HL-60 (cell line): ENCODE measurements at regions not wholly inside any gene's neighbourhood (a gene's known extent, or its start where the extent isn't known, plus 50 kb on each side); places are given as distances from the start of the nearest gene placed in this dataset.

Source experiments
- DNase-seq, 2 experiments: peaks; one replicate each; pipeline ENCODE4 v3.0.0-alpha.2; 2010 to 2020; ENCODE audit warnings: low read depth in 1 of 2, low spot score in 1 of 2
- H3K27ac ChIP-seq: fragments of 250-450 bp; sonication (Bioruptor Pico); replicated peaks from 2 replicates; pipeline ENCODE4 v1.5.1; 2020; ENCODE audit warnings: mild to moderate bottlenecking, moderate library complexity
- H3K27me3 ChIP-seq: fragments of 250-450 bp; sonication (Bioruptor Pico); 2 replicates; pipeline ENCODE4 v1.5.1; 2021; ENCODE audit warnings: mild to moderate bottlenecking, moderate library complexity; ENCODE audit not compliant: insufficient read depth, poor library complexity, severe bottlenecking
- H3K4me3 ChIP-seq: replicated peaks from 2 replicates; pipeline ENCODE4 v1.5.1; 2011; ENCODE audit warnings: mild to moderate bottlenecking, control low read depth, low read length; ENCODE audit not compliant: insufficient read depth
- GABPA ChIP-seq: IDR thresholded peaks from 2 replicates; pipeline ENCODE4 v1.6.1; 2012; ENCODE audit warnings: low read depth
- POLR2AphosphoS5 ChIP-seq: IDR thresholded peaks from 2 replicates; pipeline ENCODE4 v1.6.1; 2012; ENCODE audit warnings: low read depth
- SPI1 ChIP-seq: IDR thresholded peaks from 2 replicates; pipeline ENCODE4 v1.6.1; 2012; ENCODE audit warnings: low read depth, mild to moderate bottlenecking, borderline replicate concordance
- TF ChIP-seq, protein P1 (sequence below): IDR thresholded peaks from one replicate; pipeline ENCODE4 v1.5.1; 2011; ENCODE audit warnings: low read length, control low read depth, inconsistent platforms; ENCODE audit not compliant: insufficient read depth
- TF ChIP-seq, protein P2 (sequence below): IDR thresholded peaks from 2 replicates; pipeline ENCODE4 v1.6.1; 2012; ENCODE audit warnings: low read depth; ENCODE audit not compliant: insufficient replicate concordance

DNA sequence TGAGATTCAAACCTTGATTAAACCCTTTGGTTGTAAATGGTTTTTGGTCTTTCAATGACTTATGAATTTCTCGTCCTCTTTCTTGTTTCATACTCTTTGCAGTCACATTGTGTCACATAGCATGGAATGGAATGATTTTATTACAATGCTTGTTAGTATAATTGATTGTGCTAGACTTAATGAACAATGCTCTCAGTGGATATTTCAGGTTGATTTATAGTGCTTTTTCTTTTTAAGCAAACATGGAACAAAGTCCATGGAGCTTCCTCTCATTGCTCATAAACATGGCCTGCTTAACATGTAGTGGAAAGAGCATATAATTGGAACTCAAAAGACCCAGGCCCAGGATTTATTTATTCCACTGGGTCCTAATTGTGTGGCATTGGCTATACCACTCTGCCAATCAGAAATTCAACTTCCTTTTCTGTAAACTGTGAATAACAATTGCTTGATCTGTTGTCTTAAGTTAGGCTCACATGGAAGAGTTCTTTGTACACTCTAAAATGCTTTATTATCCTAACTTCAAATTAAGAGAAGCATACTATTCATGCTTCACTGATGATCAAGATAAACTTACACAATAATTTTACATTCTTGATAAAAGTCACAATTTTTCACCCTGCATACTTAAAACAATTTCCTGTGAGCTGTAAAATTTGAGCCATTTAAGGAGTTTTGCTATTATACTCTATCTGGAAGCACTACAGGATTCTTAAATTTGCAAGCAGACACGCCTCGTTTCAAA is 370.5 kb upstream of the PDE3A start:
- Histone ChIP-seq H3K27ac (no peak overlapping the region), H3K4me3 (no peak overlapping the region), H3K27me3 (no peaks in the 10 kb centered on the region)
- no peak for DNase-seq
- TF ChIP-seq SPI1 = no peak
- TF ChIP-seq POLR2AphosphoS5 = no peak
- TF ChIP-seq, protein P1, sequence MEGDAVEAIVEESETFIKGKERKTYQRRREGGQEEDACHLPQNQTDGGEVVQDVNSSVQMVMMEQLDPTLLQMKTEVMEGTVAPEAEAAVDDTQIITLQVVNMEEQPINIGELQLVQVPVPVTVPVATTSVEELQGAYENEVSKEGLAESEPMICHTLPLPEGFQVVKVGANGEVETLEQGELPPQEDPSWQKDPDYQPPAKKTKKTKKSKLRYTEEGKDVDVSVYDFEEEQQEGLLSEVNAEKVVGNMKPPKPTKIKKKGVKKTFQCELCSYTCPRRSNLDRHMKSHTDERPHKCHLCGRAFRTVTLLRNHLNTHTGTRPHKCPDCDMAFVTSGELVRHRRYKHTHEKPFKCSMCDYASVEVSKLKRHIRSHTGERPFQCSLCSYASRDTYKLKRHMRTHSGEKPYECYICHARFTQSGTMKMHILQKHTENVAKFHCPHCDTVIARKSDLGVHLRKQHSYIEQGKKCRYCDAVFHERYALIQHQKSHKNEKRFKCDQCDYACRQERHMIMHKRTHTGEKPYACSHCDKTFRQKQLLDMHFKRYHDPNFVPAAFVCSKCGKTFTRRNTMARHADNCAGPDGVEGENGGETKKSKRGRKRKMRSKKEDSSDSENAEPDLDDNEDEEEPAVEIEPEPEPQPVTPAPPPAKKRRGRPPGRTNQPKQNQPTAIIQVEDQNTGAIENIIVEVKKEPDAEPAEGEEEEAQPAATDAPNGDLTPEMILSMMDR = no peak
- TF ChIP-seq, protein P2, sequence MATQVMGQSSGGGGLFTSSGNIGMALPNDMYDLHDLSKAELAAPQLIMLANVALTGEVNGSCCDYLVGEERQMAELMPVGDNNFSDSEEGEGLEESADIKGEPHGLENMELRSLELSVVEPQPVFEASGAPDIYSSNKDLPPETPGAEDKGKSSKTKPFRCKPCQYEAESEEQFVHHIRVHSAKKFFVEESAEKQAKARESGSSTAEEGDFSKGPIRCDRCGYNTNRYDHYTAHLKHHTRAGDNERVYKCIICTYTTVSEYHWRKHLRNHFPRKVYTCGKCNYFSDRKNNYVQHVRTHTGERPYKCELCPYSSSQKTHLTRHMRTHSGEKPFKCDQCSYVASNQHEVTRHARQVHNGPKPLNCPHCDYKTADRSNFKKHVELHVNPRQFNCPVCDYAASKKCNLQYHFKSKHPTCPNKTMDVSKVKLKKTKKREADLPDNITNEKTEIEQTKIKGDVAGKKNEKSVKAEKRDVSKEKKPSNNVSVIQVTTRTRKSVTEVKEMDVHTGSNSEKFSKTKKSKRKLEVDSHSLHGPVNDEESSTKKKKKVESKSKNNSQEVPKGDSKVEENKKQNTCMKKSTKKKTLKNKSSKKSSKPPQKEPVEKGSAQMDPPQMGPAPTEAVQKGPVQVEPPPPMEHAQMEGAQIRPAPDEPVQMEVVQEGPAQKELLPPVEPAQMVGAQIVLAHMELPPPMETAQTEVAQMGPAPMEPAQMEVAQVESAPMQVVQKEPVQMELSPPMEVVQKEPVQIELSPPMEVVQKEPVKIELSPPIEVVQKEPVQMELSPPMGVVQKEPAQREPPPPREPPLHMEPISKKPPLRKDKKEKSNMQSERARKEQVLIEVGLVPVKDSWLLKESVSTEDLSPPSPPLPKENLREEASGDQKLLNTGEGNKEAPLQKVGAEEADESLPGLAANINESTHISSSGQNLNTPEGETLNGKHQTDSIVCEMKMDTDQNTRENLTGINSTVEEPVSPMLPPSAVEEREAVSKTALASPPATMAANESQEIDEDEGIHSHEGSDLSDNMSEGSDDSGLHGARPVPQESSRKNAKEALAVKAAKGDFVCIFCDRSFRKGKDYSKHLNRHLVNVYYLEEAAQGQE = no peak
- no peak for TF ChIP-seq GABPA

GRCh38 chr12:19998411-19998810 is 369.9 kb upstream of the PDE3A start:
- no peak for TF ChIP-seq SPI1
- TF ChIP-seq GABPA = no peak
- TF ChIP-seq, protein P1 = no peak
- TF ChIP-seq, protein P2 = no peak
- TF ChIP-seq POLR2AphosphoS5 = no peak
- no peak overlapping the region for H3K4me3 ChIP-seq
- H3K27ac ChIP-seq = no peak overlapping the region
- no peak for DNase-seq
- H3K27me3 ChIP-seq = no peaks in the 10 kb centered on the region

- TF ChIP-seq, protein P1 = no peak
- TF ChIP-seq, protein P2 = no peak
- TF ChIP-seq POLR2AphosphoS5 (no peak), SPI1 (no peak), GABPA (no peak)
- Histone ChIP-seq H3K27me3 (no peaks in the 10 kb centered on the region), H3K4me3 (no peak overlapping the region), H3K27ac (no peak overlapping the region)
- no peak for DNase-seq
Observed at GRCh38 chr12:19998961-19999804, 369.2 kb upstream of the PDE3A start.
